GM19238 (cell line): ENCODE measurements at regions not wholly inside any gene's neighbourhood (a gene's known extent, or its start where the extent isn't known, plus 50 kb on each side); places are given as distances from the start of the nearest gene placed in this dataset.

Source experiments
- DNase-seq: peaks from one replicate; pipeline ENCODE4 v3.0.0; 2011; ENCODE audit warnings: low spot score; ENCODE audit not compliant: insufficient read length

DNA sequence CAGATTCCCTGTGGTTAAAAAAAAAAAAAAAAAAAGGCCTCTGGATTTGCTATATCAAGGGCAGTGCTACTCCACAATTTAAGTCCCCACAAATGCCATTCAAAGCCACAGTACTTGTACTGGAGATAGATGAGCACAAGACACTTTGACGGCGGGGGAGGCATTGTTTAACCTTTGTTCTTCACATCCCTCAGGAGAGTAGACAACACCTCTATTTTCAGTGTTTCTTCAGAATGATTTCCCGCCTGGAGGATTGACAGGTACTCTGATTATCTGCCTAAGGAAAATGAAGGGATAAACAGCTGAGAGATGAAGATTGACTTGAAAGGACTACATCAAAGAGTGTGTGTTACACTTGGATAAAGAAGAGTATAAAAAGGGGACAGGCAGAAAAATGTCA lies 58.7 kb downstream of the OTOL1 start:
- no peak for DNase-seq

DNA sequence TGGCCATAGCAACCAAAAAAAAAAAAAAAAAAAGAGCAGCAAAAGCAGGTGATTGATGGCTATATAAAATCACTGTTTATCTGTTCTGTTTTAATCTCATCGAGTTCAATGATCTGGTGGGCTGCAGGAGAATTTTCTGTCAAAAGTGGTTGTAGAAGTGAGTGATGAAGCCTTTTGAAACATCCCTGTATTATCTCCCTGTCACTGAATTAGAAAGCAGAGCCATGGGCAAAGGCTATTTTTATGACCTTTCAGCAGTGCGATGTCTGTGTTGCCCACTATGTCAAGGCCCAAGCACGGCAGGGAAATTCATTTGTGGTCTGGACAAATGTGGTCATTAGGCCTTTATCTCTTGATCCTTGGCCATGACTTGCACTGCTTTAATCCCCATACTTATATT lies 59.9 kb downstream of the OTOL1 start:
- DNase-seq, result no peak

DNA sequence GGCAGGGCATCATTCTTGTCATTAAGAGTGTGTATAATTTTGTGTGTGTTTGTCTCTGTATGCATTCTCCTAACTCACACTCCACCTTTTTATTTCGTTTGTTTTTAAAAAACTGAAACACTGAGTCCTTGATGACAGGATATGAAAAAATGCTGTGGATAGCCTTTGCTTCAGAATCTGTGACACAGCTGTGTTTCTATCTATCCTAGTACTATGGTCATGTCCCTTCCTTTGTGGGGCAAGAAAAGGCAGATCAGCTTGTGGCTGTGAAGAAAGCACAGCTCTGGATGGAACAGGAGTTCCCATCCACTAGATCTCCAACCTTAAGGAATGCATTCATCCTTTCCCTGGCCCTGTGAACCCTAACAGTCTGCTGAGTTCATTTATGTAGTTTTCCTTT lies 60.3 kb downstream of the OTOL1 start:
- DNase-seq, result no peak

DNA sequence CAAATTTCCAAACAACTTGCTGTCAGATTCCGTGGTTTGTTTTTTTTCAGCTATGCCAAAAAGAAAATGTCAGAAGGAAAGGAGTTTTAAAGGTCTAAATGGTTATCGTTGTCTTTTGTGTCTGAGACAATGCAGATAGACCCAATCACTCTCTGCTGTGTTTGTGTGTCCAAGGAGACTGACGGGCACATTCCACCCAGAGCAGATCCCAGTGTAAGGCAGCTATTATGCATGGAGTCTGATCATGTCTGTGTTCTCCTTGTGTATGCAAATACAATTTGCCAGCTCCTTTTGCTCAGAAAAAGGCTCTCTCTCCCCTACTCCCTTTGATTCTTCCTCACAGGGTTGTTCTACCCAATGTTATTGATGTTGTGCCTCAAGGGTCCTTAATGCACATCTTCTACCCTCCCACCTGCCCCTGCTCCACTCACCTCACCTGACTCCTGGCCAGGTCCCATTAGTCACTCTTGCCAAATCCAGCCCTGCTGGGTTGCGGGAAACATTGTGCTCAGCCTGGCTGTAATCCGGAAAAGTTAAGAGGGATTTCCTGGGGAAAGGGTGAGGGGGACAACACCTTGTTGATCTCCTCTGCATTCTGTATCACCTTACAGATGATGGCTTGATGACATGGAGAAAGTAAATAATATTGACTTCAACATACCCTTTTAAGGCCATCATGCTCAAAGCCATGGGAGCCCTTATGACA lies 61.0 kb downstream of the OTOL1 start:
- DNase-seq, result no peak

DNA sequence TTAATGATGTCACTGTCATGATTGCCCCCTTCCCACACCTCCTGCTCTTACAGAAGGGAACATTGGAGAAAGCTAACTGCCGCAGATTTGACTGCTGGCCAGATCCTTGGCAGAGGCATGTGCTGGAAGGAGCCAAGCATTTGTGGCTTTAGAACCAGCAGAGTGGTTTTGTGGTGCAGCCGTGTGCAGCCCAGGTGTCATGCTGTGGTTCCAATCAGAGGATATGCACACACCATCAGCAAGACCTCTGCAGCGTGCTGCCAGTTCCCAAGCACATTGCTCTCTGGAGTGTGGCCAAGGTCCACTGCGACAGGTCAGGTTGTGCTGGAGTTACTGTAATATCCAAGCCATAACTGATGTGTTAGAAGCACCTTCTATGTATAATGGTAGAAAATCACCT lies 61.6 kb downstream of the OTOL1 start:
- DNase-seq, result no peak

DNA sequence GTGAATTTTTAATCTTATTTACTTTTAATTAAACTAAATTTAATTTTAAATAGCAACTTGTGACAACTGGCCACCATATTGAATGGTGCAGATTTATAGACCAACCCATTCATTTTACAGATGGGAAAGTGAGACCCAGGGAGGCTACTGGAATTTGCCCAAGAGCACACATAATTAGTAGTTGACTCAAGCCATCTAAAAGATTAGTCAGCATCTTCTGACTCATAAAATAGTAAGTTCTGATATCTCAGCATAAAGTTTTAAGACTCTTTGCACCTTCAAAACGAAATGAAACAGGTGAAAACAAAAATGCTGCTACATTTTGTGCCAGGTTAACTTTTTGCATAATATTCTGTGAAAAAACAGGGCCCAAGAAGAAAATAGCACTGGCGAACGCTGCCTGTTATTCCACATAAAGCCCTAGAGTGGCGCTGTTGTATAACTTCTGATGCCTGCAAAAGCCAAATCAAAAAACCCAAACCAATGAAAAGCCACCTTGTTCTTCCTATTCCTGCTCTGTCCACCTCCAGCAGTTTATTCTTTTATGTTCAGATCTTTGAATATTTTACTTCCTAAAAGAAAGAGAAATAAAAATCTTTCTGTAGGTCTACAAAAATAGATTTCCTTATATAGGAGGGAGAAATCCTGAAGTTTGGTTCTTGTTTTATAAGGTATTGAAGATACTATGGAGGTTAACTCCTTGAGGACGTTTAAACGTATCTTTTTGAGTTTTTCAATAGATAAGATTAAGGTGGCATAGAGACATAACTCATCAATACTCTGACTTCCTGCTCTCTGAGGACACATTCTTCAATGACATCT lies 62.8 kb downstream of the OTOL1 start:
- no peak for DNase-seq

DNA sequence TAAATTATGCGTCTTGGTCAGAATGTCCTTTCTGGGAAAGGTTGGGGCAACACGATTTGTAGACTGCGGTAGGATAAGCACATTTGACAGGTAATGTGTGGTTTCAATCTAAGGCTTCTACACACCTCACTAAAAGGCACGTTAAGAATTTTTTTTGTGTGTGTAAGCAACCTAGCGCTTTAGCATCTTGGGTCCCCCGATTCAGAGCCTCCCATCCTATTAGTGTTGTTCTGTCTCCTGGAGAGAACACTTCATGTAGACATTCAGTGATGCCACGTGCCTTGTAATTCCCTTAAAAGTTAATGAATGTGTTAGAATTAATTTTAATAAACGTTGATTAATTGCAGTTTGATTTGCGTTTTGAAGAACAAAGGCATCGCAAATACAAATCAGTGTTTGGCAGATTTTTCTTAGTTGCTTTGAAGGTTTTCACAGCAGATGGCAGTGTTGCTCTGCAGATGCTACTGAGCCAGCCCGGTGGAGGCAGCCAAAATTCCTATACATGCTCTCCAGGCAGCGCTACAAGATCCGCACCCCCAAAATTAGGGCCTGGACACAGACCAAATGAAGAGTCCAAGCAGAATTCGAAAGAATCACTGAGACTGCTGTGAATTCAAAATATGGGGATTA lies 63.5 kb downstream of the OTOL1 start:
- DNase-seq, result no peak

DNA sequence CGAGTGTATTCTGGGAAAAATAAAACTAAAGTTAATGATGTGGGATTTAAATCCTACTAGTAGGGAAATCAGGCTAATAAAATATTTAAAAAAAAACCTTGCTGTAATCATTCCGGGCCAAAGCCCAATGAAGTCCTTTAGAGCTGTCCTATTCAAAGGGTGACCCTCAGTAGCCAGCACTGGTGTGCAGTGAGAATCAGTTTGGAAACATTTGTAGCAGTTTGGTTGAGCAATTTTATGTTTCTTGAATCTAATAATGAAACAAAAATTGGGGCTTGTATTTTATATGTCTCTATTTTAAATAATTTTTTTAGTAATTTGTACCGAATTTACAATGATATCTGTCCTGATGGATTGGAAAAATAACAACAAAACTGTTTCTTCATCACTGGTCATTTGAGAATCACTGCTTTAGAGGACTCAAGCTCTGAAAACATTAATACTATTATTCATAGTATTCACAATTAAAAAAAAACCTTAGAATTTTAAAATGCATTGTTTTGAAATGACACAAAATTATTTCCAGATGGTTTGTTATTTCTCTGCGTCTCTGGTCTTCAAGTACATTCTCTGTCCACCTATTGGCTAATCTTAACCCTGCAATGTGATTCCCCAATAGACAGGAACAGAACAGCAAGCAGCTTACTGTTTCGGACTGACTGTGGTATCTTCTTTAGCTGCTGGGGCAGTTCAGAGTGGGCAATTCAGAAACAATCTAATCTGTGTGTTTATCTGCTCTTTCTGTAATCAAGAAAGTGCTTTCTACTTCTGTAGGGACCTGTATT lies 71.2 kb downstream of the OTOL1 start:
- no peak for DNase-seq

DNA sequence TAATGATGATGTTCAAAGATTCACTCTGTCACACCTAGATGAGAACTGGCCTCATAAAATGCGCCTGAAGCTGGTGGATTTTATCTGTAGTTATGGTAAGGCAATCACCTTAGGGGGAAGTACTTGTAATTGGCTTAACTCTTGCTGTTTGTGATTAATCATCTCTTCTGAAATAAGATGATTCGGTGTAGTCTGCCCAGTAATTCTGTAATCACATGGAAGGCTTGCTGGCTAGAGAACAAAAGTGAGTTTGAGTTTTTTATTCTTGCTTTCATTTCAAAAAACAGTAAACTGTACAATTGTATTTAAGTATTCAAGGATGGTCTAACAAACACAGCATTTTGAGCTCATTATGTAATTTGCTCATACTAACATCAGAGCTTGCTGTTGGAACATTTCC lies 72.1 kb downstream of the OTOL1 start:
- DNase-seq, result no peak

DNA sequence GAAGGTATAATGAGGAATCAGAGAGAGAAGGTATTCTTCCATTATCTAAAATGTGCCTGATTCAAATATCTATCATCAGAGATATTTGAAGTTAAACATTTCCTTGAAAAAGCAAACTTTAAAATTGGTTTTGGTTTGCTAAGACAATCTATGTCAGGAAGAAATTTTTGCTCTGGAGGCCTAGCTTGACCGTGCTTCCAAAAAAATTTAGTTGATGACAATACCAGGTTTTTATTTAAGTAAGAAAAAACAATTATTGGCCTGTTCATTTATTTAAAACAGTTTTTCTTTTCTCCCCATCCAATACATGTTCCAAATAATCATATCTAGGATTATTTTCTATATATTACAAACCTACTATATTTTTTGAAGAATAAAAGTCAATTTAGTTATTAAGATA lies 75.3 kb downstream of the OTOL1 start:
- no peak for DNase-seq

DNA sequence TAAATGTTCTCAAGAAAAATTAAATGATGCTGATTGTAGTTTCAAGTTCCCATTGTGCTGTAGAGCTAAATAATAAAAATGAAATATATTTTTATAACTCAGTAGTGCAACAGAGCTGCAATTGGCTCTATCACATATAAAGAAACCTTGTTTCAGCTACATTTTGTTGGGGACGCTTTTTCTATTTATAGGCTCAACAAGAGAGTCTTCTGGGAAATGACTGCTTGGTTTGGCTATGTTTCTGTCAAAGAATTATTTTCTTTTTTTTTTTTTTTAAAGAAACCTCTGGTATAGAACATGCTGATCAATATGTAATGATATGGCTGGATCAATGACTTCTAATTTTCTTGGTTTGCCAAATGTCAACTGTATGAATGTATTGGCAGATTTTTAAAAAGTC lies 76.5 kb downstream of the OTOL1 start:
- no peak for DNase-seq

DNA sequence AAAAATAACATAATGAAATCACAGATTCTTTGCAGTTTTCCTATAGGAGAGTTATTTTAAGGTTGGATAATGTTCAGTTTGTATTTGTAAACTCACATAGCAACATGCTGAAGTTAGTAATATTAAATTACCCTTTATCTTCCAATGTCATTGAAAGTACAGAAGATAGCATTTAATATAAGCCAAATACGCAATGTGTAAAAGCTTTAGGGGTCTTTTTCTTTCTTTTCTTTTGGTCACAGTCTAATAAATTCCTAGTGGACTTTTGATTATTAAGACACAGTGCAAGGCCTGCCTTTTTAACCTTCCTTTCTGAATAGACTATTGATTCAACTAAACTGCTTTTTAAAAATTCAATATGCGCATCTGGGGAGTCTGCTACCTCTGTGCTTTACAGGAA lies 79.3 kb downstream of the OTOL1 start:
- no peak for DNase-seq

DNA sequence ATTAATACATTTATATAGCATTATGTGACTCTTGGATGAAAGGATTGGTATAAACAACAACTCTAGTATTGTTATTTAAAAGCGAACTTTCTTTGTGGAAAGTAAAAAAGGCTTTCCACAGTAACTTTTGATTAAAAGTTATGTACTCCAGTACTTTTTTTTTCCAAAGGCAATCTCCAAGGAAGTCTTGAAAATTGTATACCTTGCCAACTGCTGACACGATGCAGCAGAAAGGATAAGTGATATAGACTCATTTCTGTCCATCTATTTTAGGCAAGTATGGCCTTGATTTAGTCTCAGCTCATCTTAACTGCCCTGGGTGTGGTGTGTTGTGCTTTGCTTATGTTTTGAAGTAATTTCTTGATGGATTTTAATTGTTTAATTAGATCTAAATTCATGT lies 79.7 kb downstream of the OTOL1 start:
- no peak for DNase-seq

DNA sequence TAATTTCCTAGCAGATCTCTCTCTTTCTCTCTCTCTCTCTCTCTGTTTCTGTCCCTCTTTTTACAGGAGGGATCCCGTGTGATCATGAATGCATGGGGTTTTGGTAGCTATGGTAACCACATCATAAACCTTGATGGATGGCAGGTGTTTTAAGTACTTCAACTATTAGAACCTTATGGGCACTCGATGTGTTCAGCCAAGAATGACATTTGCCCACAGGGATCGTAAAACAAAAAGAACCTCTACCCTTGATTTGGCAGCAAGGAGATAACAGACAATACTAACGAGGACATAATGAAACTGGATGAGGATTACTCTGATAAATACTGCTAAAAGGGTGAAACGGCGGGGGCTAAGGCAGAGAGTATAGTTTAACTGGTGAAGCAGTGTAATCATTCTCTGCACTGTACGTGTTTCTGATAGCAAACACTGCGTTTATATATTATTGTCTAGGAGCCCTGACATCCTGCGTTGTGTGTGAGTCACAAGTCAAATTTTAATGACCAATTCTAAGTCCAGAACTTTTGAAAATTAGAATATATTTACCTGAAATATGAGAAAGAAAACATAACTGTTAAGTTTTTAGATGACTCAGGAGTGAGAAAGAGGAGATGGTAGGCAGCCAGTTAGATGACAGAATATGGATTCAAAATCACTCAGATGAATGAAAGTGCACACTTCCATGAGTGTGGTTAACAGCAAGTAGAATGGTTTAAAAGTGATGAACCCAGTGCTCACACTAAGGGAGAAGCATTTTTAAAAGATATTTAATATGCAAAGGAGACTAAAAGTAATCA lies 80.3 kb downstream of the OTOL1 start:
- no peak for DNase-seq

DNA sequence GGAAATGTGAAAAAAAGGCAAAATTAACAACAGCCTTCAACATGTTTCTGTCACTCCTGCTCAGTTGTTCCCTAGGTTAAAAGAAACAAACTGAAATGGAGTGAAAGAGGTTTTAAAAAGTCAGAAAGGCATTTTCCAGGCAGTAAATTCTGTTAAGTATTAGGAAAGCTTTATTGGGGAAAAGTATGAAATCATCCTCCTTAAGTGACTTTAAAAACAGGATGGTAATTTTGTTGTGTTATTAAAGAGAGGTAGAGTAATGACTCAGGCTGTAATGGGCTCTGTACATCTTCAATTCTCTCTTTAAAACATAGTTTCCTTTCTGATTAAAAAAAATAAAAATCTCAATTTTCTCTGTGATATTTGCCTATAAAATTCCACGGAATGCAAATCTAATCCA lies 81.1 kb downstream of the OTOL1 start:
- no peak for DNase-seq

DNA sequence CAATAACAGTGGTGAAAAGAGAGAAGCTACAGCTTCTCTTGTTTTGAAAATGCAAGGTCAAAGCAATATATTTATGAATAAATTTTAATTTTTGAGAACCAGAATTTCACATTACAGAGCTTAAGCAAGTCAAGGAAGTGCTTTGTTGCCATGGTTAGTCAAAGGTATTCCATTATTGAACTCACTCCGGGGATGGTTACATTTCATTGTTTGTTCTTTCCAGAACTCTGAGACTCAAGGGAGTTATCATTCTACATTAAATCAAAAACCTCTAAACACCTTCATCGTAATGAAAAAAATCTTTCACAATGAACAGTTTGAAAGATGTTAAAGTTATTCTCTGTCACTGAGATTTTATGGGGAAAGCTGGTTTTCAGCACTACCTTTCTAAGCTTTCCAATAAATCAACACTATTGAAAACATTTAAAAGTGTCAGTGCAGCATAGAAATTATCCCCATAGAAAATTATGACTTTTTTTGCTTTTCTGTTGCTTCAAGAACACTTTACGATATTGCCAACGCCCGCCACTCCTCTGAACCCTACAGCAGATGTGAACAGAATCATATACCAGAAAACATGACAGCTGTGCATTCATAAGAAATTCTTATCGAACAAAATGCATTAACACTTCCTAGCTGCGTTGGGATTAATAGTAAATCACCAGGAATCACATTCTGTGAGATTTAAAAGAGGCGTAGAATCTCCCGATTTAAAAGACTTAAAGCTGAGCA lies 83.0 kb downstream of the OTOL1 start:
- no peak for DNase-seq

DNA sequence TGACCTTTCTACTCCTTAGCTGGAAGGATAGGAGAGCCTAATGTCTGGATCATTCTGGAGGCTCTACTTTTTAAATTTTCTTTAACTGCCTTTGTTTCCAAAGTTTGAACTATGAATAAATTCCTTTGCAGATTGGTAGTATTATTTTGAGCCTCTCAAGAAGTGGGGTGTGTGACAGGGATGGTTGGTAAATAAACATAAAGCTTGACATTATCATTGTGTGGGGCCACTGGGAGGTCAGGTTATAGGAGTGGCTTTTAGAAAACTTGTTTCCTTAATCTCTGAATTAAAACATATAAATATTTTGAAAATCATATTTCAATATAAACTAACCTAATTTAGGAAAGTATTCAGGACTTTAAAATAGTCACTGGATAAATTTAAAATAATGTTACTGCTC lies 89.3 kb downstream of the OTOL1 start:
- DNase-seq, result no peak

DNA sequence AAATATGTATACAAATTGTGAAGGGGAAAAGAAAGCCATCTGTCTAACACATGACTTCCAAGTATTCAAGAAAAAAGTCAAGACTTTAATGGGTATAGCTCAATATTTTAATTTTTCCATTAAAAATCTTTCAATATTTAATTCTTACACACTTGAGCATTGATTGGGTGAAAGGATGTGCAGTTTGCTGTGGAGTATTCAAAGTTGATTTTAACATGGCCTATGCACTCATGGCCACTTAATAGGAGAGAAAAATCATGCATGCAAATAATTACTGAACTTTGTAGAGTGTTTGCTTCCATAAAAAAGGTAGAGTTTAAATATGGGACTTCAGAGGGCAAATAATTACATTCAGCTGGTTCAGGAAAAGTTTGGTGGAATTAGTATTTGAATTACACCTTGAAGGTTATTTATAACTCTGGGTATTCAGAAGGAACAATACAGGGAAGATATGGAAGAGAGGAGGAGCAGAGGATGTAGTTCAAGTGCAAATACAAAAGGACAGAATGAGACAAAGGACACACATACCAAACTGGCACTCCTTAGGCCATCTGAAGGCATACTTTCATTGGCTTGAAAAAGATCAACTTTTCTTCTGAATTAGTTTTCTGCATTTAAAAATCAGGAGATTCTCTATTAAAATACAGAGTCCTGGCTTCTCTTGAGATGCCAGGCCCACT lies 90.1 kb downstream of the OTOL1 start:
- no peak for DNase-seq

DNA sequence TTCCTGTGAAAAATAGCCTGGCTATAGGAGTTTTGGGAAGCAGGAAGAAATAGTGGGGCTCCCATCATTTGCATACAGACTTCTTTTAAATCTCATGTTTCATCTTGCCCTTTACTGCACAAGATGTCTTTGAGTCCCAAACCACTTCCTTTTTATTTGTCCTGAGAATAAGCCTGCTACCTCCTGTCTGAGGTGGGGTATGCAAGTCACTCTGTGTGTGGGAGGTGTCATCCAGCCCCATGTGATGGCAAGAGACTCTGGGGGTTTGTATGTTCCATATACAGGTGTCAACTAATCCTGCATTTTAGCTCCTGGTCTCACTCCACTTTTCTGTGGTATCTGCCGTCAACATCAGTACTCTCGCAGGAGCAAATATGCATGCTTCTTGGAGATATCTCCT lies 102.0 kb downstream of the OTOL1 start:
- no peak for DNase-seq

DNA sequence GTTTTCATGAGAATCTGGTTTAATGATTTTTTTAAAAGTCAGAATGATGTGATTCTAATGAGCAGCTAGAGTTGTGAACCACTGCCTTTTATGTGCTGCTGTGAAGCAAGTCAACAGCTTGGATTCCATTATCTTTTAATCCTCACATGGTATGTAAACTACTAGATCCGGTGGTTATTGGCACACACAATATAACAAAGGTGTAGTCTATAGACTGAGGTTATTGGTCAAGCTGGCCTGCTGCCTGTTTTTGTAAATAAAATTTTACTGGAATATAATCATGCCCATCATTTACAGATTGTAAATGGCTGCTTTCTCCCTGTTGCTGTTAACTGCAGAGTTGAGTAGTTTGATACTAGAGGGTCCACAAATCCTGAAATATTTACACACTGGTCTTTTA lies 103.1 kb downstream of the OTOL1 start:
- DNase-seq, result no peak
